ENCODE measurements at regions not wholly inside any gene's neighbourhood (a gene's known extent, or its start where the extent isn't known, plus 50 kb on each side); places are given as distances from the start of the nearest gene placed in this dataset.

DNA sequence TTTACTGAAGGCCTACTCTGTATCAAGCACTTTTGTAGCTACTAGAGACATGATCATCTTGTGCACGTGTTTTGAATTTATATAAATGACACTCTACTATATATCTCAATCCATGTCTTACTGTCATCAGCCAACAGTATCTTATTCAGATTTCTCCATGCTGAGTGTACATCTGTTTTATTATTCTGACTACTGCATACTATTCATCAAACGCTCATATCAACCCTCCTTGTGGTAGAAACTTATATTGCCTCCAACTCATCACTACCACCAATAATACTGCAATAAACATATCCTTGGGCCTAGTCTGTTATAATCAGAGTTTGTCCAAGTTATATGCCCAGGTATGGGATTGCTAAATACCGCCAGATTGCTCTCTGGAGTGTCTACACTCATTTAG is 81.6 kb upstream of the IRF2BP2 start:
- intact Hi-C loops (cut with micrococcal nuclease), result loop anchor here (1.0 to 2.0 kb wide), 4 partner anchors 79 to 391 kb away; no protein-coding TSS in a partner anchor
- no peak overlapping the region for H3K4me3 Mint-ChIP-seq (ENCODE audit: unreplicated experiment)
- H3K27me3 Mint-ChIP-seq (ENCODE audit: insufficient read depth, unreplicated experiment), result no peaks in the 10 kb centered on the region
- TF ChIP-seq, protein P1, sequence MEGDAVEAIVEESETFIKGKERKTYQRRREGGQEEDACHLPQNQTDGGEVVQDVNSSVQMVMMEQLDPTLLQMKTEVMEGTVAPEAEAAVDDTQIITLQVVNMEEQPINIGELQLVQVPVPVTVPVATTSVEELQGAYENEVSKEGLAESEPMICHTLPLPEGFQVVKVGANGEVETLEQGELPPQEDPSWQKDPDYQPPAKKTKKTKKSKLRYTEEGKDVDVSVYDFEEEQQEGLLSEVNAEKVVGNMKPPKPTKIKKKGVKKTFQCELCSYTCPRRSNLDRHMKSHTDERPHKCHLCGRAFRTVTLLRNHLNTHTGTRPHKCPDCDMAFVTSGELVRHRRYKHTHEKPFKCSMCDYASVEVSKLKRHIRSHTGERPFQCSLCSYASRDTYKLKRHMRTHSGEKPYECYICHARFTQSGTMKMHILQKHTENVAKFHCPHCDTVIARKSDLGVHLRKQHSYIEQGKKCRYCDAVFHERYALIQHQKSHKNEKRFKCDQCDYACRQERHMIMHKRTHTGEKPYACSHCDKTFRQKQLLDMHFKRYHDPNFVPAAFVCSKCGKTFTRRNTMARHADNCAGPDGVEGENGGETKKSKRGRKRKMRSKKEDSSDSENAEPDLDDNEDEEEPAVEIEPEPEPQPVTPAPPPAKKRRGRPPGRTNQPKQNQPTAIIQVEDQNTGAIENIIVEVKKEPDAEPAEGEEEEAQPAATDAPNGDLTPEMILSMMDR (IDR thresholded peaks at IDR 0.05; ENCODE audit: unreplicated experiment), result peak; percentile 30
- peak; percentile 53 for DNase-seq (ENCODE audit: unreplicated experiment)
- ChIA-PET POLR2A (interaction anchor here (0.9 to 2.5 kb wide), 6 partner anchors 22 to 344 kb away, joined by 3 to 25 read pairs (median 4); partner anchors contain the start of gene IRF2BP2), CTCF (interaction anchor here (0.6 to 1.0 kb wide), 3 partner anchors 16 to 1252 kb away, joined by 3 to 4 read pairs (median 3); no protein-coding TSS in a partner anchor)
- BruUV-seq (replicated peaks), result no TSS peak
- no peaks in the 10 kb centered on the region for H3K4me1 Mint-ChIP-seq (ENCODE audit: insufficient read depth, unreplicated experiment)
- no peaks in the 10 kb centered on the region for H3K9me3 Mint-ChIP-seq (ENCODE audit: unreplicated experiment)
- H3K27ac Mint-ChIP-seq (ENCODE audit: low read depth, unreplicated experiment), result no peak overlapping the region
- H3K36me3 Mint-ChIP-seq (ENCODE audit: insufficient read depth, unreplicated experiment), result no peaks in the 10 kb centered on the region

DNA sequence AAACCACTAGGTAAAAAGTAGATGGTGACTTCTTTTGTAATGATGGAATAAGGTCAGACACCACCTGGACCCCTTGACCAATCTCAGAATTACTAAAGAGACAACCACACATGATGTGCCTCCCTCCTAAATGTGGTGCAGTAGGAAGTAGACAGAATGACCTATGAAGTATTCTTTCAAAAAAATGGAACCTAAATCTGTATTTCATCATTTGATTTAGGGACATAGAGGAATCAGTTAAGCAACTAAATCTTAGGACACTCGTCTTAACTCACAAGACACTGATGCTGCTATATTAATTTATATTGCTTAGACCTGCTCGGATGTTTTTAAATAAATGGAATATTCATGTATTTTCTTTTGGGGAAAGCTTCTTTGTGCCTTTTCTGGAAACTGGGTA is 80.9 kb upstream of the IRF2BP2 start:
- TF ChIP-seq, protein P1 (IDR thresholded peaks at IDR 0.05; ENCODE audit: unreplicated experiment), result no peak
- Mint-ChIP-seq H3K27ac (ENCODE audit: low read depth, unreplicated experiment) (no peak overlapping the region), H3K27me3 (ENCODE audit: insufficient read depth, unreplicated experiment) (no peaks in the 10 kb centered on the region), H3K36me3 (ENCODE audit: insufficient read depth, unreplicated experiment) (no peaks in the 10 kb centered on the region), H3K4me1 (ENCODE audit: insufficient read depth, unreplicated experiment) (no peaks in the 10 kb centered on the region), H3K9me3 (ENCODE audit: unreplicated experiment) (no peaks in the 10 kb centered on the region), H3K4me3 (ENCODE audit: unreplicated experiment) (no peak overlapping the region)
- no TSS peak for BruUV-seq (replicated peaks)
- intact Hi-C loops (cut with micrococcal nuclease), result loop anchor here (1.0 to 2.0 kb wide), 4 partner anchors 79 to 392 kb away; no protein-coding TSS in a partner anchor
- ChIA-PET POLR2A (interaction anchor here (0.9 to 2.5 kb wide), 6 partner anchors 22 to 345 kb away, joined by 3 to 25 read pairs (median 4); partner anchors contain the start of gene IRF2BP2), CTCF (interaction anchor here (0.6 to 1.0 kb wide), 5 partner anchors 16 to 357 kb away, joined by 3 to 4 read pairs (median 3); no protein-coding TSS in a partner anchor)
- DNase-seq (ENCODE audit: unreplicated experiment), result no peak

DNA sequence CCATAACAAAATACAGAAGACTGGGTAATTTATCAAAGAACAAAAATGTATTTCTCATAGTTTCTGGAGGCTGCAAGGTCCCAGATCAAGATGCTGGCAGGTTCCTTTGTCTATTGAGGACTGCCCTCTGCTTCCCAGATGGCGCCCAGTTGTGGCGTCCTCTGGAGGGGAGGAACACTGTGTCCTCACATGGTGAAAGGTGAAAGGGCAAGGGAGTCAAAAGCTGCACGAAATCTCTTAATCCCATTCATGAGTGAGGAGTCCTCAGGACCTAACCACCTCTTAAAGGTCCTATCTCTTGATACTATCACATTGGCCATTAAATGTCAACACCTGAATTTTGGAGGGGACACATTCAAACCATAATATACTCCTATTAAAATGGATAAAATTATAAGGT is 79.3 kb upstream of the IRF2BP2 start:
- intact Hi-C loops (cut with micrococcal nuclease), result no loop called here
- DNase-seq (ENCODE audit: unreplicated experiment), result no peak
- Mint-ChIP-seq H3K9me3 (ENCODE audit: unreplicated experiment) (no peaks in the 10 kb centered on the region), H3K27me3 (ENCODE audit: insufficient read depth, unreplicated experiment) (no peaks in the 10 kb centered on the region), H3K4me3 (ENCODE audit: unreplicated experiment) (no peak overlapping the region), H3K36me3 (ENCODE audit: insufficient read depth, unreplicated experiment) (no peaks in the 10 kb centered on the region), H3K27ac (ENCODE audit: low read depth, unreplicated experiment) (no peak overlapping the region), H3K4me1 (ENCODE audit: insufficient read depth, unreplicated experiment) (peaks cover 3% of the 10 kb centered on the region)
- CTCF ChIA-PET, result interaction anchor here (1.0 to 1.4 kb wide), 2 partner anchors 15 to 35 kb away, joined by 5 to 7 read pairs; no protein-coding TSS in a partner anchor
- POLR2A ChIA-PET, result interaction anchor here (0.7 to 1.0 kb wide), 2 partner anchors 34 to 63 kb away, joined by 3 read pairs; no protein-coding TSS in a partner anchor
- BruUV-seq (replicated peaks), result no TSS peak
- TF ChIP-seq, protein P1 (IDR thresholded peaks at IDR 0.05; ENCODE audit: unreplicated experiment), result no peak

DNA sequence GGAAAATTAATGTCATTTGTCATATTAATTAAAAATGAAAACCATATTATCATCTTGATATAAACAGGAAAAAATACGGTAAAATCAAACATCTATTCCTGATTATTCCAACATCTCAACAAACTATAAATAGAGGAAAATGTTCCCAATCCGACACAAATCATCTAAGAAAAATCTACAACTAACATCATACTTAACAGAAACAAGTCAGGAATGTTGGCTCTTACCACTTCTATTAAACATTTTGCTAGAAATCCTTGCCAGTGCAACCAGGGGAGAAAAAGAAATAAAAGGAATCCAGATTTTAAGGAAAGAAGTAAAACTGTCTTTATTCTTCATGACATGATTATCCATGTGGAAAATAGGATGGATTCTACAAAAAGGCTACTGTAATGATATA is 77.0 kb upstream of the IRF2BP2 start:
- Mint-ChIP-seq H3K36me3 (ENCODE audit: insufficient read depth, unreplicated experiment) (no peaks in the 10 kb centered on the region), H3K4me1 (ENCODE audit: insufficient read depth, unreplicated experiment) (peaks cover 10% of the 10 kb centered on the region), H3K27ac (ENCODE audit: low read depth, unreplicated experiment) (no peak overlapping the region), H3K9me3 (ENCODE audit: unreplicated experiment) (no peaks in the 10 kb centered on the region), H3K4me3 (ENCODE audit: unreplicated experiment) (no peak overlapping the region), H3K27me3 (ENCODE audit: insufficient read depth, unreplicated experiment) (no peaks in the 10 kb centered on the region)
- CTCF ChIA-PET, result no interaction called here
- POLR2A ChIA-PET, result interaction anchor here (1.4 to 2.9 kb wide), 2 partner anchors 29 to 37 kb away, joined by 6 to 15 read pairs; no protein-coding TSS in a partner anchor
- TF ChIP-seq, protein P1 (IDR thresholded peaks at IDR 0.05; ENCODE audit: unreplicated experiment), result no peak
- no TSS peak for BruUV-seq (replicated peaks)
- intact Hi-C loops (cut with micrococcal nuclease), result no loop called here
- no peak for DNase-seq (ENCODE audit: unreplicated experiment)
